HepG2 (cell line): ENCODE measurements at regions not wholly inside any gene's neighbourhood (a gene's known extent, or its start where the extent isn't known, plus 50 kb on each side); places are given as distances from the start of the nearest gene placed in this dataset.

Experiments
- ATAC-seq: fragments of 200-7000 bp; cut with Tn5 transposase; 3 replicates; pipeline ENCODE4 v1.9.1; 2020; ENCODE audit warnings: mild to moderate bottlenecking, moderate library complexity
- BruUV-seq: library from RNA; stranded (reverse); fragments of 400-500 nt; replicated peaks from 2 replicates; lab custom pipeline; 2021; lab: Mats Ljungman, UMichigan
- CTCF ChIA-PET: fragments of 300-600 bp; formaldehyde crosslinking; extraction: SDS; loops from one replicate; lab custom pipeline; 2021; ENCODE audit warnings: low total read pairs, inconsistent platforms, low intra/inter-chr PET ratio; lab: Yijun Ruan, JAX
- POLR2A ChIA-PET: fragments of 350-600 bp; sonication (Branson Sonifier 250); formaldehyde crosslinking; loops from one replicate; lab custom pipeline; 2020; ENCODE audit warnings: antibody characterized with exemption, inconsistent platforms; lab: Yijun Ruan, JAX
- DNase-seq: peaks from one replicate; pipeline ENCODE4 v3.0.0-alpha.2; 2015; ENCODE audit warnings: low spot score
- FAIRE-seq: peaks from 3 replicates; lab custom pipeline; 2011; peaks lifted over from hg19 to GRCh38; lab: Jason Lieb, UNC
- H2AFZ ChIP-seq: one replicate; pipeline ENCODE4 v1.6.1; 2011; ENCODE audit warnings: low read length, inconsistent platforms
- H3K27ac ChIP-seq: fragments of 300-600 bp; 3 replicates; pipeline ENCODE4 v1.8.0; 2011; ENCODE audit warnings: mixed run types, mild to moderate bottlenecking, mixed read lengths, low read length, inconsistent platforms; ENCODE audit not compliant: insufficient read depth; ENCODE audit errors: extremely low read length
- H3K27me3 ChIP-seq, 2 experiments: fragments of 200-600 bp in 1 of 2; 2 replicates in 1 of 2; 3 replicates in 1 of 2; pipeline versions ENCODE4 v1.6.0 to v1.8.0; 2011; ENCODE audit warnings: low read length in 2 of 2, mild to moderate bottlenecking in 2 of 2, moderate library complexity in 2 of 2, inconsistent platforms in 1 of 2; ENCODE audit not compliant: insufficient read depth in 2 of 2, control insufficient read depth in 1 of 2
- H3K36me3 ChIP-seq, 2 experiments: fragments of 200-600 bp in 1 of 2; replicated peaks in 1 of 2; 2 replicates in 1 of 2; 3 replicates in 1 of 2; pipeline versions ENCODE4 v1.5.1 to v1.8.0; 2011; ENCODE audit warnings: low read length in 2 of 2, inconsistent platforms in 1 of 2; ENCODE audit not compliant: insufficient read depth in 2 of 2, control insufficient read depth in 1 of 2
- H3K4me1 ChIP-seq: 2 replicates; pipeline ENCODE4 v1.5.1; 2012; ENCODE audit warnings: low read length, inconsistent platforms; ENCODE audit not compliant: insufficient read depth
- H3K4me2 ChIP-seq: 2 replicates; pipeline ENCODE4 v1.6.0; 2011; ENCODE audit warnings: low read depth, low read length, inconsistent platforms
- H3K4me3 ChIP-seq, 3 experiments: fragments of 200-600 bp in 1 of 3; sonication (generic), shearing (Covaris generic) in 1 of 3; replicated peaks in 1 of 3; 2 replicates each; pipeline ENCODE4 v1.5.1; 2011 to 2016; ENCODE audit warnings: low read length in 3 of 3, inconsistent platforms in 2 of 3, low read depth in 2 of 3, mild to moderate bottlenecking in 2 of 3, control low read depth in 1 of 3, mixed read lengths in 1 of 3; ENCODE audit not compliant: insufficient read depth in 1 of 3
- H3K79me2 ChIP-seq: one replicate; pipeline ENCODE4 v1.6.1; 2011; ENCODE audit warnings: low read length, inconsistent platforms; ENCODE audit not compliant: insufficient read depth
- H3K9ac ChIP-seq: 2 replicates; pipeline ENCODE4 v1.6.0; 2011; ENCODE audit warnings: mild to moderate bottlenecking, low read depth, low read length, inconsistent platforms; ENCODE audit not compliant: insufficient read depth
- H3K9me3 ChIP-seq: 2 replicates; pipeline ENCODE4 v1.5.1; 2012; ENCODE audit warnings: mild to moderate bottlenecking, low read length
- H4K20me1 ChIP-seq: 2 replicates; pipeline ENCODE4 v1.6.0; 2011; ENCODE audit warnings: inconsistent platforms, mild to moderate bottlenecking, low read length, moderate library complexity; ENCODE audit not compliant: insufficient read depth
- GZF1 ChIP-seq: sonication (generic); formaldehyde crosslinking; IDR thresholded peaks from 2 replicates; pipeline ENCODE4 v1.5.1; 2020; ENCODE audit warnings: mild to moderate bottlenecking, missing genetic modification reagents
- HOXA5 ChIP-seq: sonication (generic); formaldehyde crosslinking; IDR thresholded peaks from 2 replicates; pipeline ENCODE4 v1.4.0; 2020; ENCODE audit warnings: missing genetic modification reagents
- KMT2B ChIP-seq: IDR thresholded peaks from 2 replicates; pipeline ENCODE4 v1.6.1; 2016; ENCODE audit warnings: missing genetic modification reagents, missing compliant biosample characterization
- ZBTB4 ChIP-seq: sonication (generic); formaldehyde crosslinking; IDR thresholded peaks from 2 replicates; pipeline ENCODE4 v1.4.0; 2020; ENCODE audit warnings: missing genetic modification reagents, mild to moderate bottlenecking, borderline replicate concordance
- ZNF329 ChIP-seq: sonication (generic); formaldehyde crosslinking; IDR thresholded peaks from 2 replicates; pipeline ENCODE4 v1.9.0; 2021; ENCODE audit warnings: low read depth, mild to moderate bottlenecking, missing genetic modification reagents
- ZNF468 ChIP-seq: sonication (generic); formaldehyde crosslinking; IDR thresholded peaks from 2 replicates; pipeline ENCODE4 v1.8.0; 2022; ENCODE audit warnings: mild to moderate bottlenecking, moderate library complexity, missing genetic modification reagents
- ZNF788 ChIP-seq: sonication (generic); formaldehyde crosslinking; IDR thresholded peaks from 2 replicates; pipeline ENCODE4 v1.5.0; 2020; ENCODE audit warnings: mild to moderate bottlenecking, missing genetic modification reagents, borderline replicate concordance
- WGBS: methylation state at CpG from one replicate; pipeline ENCODE4 v1.1.6; 2017; ENCODE audit warnings: low lambda C conversion rate; 5-methylcytosine and 5-hydroxymethylcytosine counted together
- in situ Hi-C: cut with HindIII; loops from 2 replicates; pipeline ENCODE4 v1.10.0; 2017; ENCODE audit warnings: low pct_unique_long_range_greater_than_20kb; ENCODE audit not compliant: extremely low pct_ligation_motif_present
- intact Hi-C: fragments of 100-400 bp; cut with micrococcal nuclease; formaldehyde crosslinking; loops from one replicate; pipeline ENCODE4 v1.10.0; 2022; ENCODE audit not compliant: unreplicated experiment
- TF ChIP-seq, protein P1 (sequence below), 2 experiments: sonication (generic) in 1 of 2; formaldehyde crosslinking in 1 of 2; IDR thresholded peaks; 2 replicates each; pipeline versions ENCODE4 v1.4.0 to v1.6.1; 2016 to 2020; ENCODE audit warnings: borderline replicate concordance in 1 of 2, low read depth in 1 of 2, mild to moderate bottlenecking in 1 of 2, missing genetic modification reagents in 1 of 2
- TF ChIP-seq, protein P2 (sequence below): sonication (generic); formaldehyde crosslinking; IDR thresholded peaks from 2 replicates; pipeline ENCODE4 v1.4.0; 2020; ENCODE audit warnings: mild to moderate bottlenecking, low read depth, missing genetic modification reagents
- TF ChIP-seq, protein P3 (sequence below): sonication (generic); formaldehyde crosslinking; IDR thresholded peaks from 2 replicates; pipeline ENCODE4 v1.8.0; 2022; ENCODE audit warnings: missing genetic modification reagents, mild to moderate bottlenecking, borderline replicate concordance

GRCh38 chr3:24850245-24850644 is 355.6 kb upstream of the THRB start:
- POLR2A ChIA-PET: no interaction called here
- DNase-seq (no peak), FAIRE-seq (no peak), ATAC-seq (no peak)
- TF ChIP-seq KMT2B (CRISPR knock-in tag) (no peak), ZNF468 (CRISPR knock-in tag) (no peak), ZNF329 (CRISPR knock-in tag) (no peak), HOXA5 (CRISPR knock-in tag) (no peak), ZNF788 (CRISPR knock-in tag) (no peak), ZBTB4 (CRISPR knock-in tag) (no peak), GZF1 (CRISPR knock-in tag) (no peak)
- TF ChIP-seq, protein P1, sequence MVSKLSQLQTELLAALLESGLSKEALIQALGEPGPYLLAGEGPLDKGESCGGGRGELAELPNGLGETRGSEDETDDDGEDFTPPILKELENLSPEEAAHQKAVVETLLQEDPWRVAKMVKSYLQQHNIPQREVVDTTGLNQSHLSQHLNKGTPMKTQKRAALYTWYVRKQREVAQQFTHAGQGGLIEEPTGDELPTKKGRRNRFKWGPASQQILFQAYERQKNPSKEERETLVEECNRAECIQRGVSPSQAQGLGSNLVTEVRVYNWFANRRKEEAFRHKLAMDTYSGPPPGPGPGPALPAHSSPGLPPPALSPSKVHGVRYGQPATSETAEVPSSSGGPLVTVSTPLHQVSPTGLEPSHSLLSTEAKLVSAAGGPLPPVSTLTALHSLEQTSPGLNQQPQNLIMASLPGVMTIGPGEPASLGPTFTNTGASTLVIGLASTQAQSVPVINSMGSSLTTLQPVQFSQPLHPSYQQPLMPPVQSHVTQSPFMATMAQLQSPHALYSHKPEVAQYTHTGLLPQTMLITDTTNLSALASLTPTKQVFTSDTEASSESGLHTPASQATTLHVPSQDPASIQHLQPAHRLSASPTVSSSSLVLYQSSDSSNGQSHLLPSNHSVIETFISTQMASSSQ (IDR thresholded peaks at IDR 0.05; ENCODE audit: low read depth): no peak
- TF ChIP-seq, protein P1 (CRISPR knock-in tag; IDR thresholded peaks at IDR 0.05; ENCODE audit: borderline replicate concordance): no peak
- TF ChIP-seq, protein P2, sequence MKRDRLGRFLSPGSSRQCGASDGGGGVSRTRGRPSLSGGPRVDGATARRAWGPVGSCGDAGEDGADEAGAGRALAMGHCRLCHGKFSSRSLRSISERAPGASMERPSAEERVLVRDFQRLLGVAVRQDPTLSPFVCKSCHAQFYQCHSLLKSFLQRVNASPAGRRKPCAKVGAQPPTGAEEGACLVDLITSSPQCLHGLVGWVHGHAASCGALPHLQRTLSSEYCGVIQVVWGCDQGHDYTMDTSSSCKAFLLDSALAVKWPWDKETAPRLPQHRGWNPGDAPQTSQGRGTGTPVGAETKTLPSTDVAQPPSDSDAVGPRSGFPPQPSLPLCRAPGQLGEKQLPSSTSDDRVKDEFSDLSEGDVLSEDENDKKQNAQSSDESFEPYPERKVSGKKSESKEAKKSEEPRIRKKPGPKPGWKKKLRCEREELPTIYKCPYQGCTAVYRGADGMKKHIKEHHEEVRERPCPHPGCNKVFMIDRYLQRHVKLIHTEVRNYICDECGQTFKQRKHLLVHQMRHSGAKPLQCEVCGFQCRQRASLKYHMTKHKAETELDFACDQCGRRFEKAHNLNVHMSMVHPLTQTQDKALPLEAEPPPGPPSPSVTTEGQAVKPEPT (CRISPR knock-in tag): no peak
- TF ChIP-seq, protein P3, sequence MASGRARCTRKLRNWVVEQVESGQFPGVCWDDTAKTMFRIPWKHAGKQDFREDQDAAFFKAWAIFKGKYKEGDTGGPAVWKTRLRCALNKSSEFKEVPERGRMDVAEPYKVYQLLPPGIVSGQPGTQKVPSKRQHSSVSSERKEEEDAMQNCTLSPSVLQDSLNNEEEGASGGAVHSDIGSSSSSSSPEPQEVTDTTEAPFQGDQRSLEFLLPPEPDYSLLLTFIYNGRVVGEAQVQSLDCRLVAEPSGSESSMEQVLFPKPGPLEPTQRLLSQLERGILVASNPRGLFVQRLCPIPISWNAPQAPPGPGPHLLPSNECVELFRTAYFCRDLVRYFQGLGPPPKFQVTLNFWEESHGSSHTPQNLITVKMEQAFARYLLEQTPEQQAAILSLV (CRISPR knock-in tag): no peak
- 0% methylated on average over 2 of the region's 2 CpGs for WGBS
- H3K4me3 ChIP-seq: no peak overlapping the region
- no peaks in the 10 kb centered on the region for H3K79me2 ChIP-seq
- no peaks in the 10 kb centered on the region for H3K27me3 ChIP-seq
- no peak overlapping the region for H2AFZ ChIP-seq
- H3K27ac ChIP-seq: no peak overlapping the region
- in situ Hi-C loops (no loop called here), intact Hi-C loops (no loop called here)
- H3K9me3 ChIP-seq: no peaks in the 10 kb centered on the region
- H3K36me3 ChIP-seq: no peaks in the 10 kb centered on the region
- H3K9ac ChIP-seq: no peak overlapping the region
- H4K20me1 ChIP-seq: no peaks in the 10 kb centered on the region
- no TSS peak for BruUV-seq
- H3K4me1 ChIP-seq: no peaks in the 10 kb centered on the region
- CTCF ChIA-PET: no interaction called here
- no peak overlapping the region for H3K4me2 ChIP-seq
